ENCODE measurements at regions not wholly inside any gene's neighbourhood (a gene's known extent, or its start where the extent isn't known, plus 50 kb on each side); places are given as distances from the start of the nearest gene placed in this dataset.

DNA sequence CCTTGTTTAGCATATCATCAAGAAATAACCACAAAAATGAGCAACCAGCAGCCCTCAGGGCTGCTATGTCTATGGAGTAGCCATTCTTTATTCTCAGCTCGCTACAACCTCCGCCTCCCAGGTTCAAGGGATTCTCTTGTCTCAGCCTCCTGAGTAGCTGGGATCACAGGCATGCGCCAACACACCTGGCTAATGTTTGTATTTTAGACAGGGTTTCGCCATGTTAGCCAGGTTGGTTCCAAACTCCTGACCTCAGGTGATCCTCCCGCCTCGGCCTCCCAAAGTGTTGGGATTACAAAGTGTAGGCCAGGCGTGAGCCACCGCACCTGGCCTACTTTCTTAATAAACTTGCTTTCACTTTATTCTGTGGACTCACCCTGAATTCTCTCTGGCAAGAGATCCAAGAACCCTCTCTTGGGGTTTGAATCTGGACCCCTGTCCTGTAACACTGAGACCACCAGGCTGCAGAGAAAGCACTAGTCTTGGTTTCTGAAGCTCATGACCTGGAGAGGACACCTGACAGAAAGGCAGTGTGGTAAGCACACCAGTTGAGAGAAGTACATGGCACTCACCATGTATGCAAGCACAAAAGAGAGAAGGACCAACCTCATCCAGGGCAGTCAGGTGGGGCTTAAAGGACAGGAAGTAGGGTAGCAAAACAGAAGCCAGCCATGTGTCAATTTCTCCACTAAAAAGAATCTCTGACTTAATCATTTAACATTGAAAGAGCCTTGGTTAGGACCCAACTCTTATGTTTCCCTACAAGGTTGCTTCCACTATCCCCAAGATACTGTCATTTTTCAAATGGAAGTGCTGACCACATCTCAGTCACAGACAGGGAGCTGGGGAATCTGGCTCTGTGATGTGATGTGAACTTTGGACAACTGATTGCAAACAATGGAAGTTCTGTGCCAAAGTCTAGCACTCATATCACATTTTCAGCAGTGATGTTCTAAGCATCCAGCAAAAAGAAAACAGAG lies 97.4 kb upstream of the DST start:
- Histone ChIP-seq H3K4me1 (peaks cover 5% of the 10 kb centered on the region), H3K27me3 (no peaks in the 10 kb centered on the region), H3K4me3 (no peak overlapping the region), H3K36me3 (no peaks in the 10 kb centered on the region), H3K9me3 (no peaks in the 10 kb centered on the region), H3K27ac (no peak overlapping the region), H3K9ac (ENCODE audit: low read depth in 2 of 2, low read length in 2 of 2) (no peak overlapping the region)
- TF ChIP-seq, protein P1, sequence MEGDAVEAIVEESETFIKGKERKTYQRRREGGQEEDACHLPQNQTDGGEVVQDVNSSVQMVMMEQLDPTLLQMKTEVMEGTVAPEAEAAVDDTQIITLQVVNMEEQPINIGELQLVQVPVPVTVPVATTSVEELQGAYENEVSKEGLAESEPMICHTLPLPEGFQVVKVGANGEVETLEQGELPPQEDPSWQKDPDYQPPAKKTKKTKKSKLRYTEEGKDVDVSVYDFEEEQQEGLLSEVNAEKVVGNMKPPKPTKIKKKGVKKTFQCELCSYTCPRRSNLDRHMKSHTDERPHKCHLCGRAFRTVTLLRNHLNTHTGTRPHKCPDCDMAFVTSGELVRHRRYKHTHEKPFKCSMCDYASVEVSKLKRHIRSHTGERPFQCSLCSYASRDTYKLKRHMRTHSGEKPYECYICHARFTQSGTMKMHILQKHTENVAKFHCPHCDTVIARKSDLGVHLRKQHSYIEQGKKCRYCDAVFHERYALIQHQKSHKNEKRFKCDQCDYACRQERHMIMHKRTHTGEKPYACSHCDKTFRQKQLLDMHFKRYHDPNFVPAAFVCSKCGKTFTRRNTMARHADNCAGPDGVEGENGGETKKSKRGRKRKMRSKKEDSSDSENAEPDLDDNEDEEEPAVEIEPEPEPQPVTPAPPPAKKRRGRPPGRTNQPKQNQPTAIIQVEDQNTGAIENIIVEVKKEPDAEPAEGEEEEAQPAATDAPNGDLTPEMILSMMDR (IDR thresholded peaks at IDR 0.05), result no peak
- no peak for DNase-seq
- intact Hi-C loops (cut with DNase I), result no loop called here

DNA sequence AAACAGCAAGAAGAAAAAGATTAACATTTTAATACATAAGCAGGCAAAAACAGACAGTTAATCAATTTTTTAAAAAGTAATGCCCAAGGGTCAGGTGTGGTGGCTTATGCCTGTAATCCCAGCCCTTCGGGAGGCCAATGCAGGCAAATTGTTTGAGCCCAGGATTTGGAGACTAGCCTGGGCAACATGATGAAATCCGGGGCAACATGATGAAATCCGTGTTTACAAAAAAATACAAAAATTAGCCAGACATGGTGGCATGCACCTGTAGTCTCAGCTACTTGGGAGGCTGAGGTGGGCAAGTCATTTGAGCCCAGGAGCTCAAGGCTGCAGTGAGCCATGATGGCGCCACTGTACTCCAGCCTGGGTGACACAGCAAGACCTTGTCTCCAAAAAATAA lies 94.1 kb upstream of the DST start:
- Histone ChIP-seq H3K27me3 (no peaks in the 10 kb centered on the region), H3K4me1 (no peaks in the 10 kb centered on the region), H3K4me3 (no peak overlapping the region), H3K9me3 (no peaks in the 10 kb centered on the region), H3K9ac (ENCODE audit: low read depth in 2 of 2, low read length in 2 of 2) (no peak overlapping the region), H3K36me3 (no peaks in the 10 kb centered on the region), H3K27ac (no peak overlapping the region)
- TF ChIP-seq, protein P1 (IDR thresholded peaks at IDR 0.05), result no peak
- DNase-seq, result no peak
- intact Hi-C loops (cut with DNase I), result no loop called here

DNA sequence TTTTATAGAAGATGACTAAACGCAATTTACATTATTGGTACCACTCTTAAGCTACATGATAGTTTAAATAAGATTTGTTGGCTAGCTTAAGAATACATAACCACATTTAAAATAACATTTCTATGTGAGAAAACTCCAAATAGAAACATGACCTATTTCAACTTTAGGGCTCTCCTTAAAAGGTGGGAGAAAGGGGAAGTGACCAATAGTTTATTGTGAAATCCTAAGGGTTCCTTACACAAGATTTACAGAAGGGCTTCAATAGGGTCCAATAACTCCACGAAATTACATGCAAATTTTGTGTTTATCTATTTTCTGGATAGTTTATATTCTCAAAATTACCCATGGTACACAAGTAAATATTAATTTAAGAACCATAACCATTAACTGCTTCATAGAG lies 91.6 kb upstream of the DST start:
- Histone ChIP-seq H3K4me1 (no peaks in the 10 kb centered on the region), H3K9ac (ENCODE audit: low read depth in 2 of 2, low read length in 2 of 2) (no peak overlapping the region), H3K9me3 (no peaks in the 10 kb centered on the region), H3K27ac (no peak overlapping the region), H3K27me3 (no peaks in the 10 kb centered on the region), H3K36me3 (no peaks in the 10 kb centered on the region), H3K4me3 (no peak overlapping the region)
- DNase-seq, result no peak
- intact Hi-C loops (cut with DNase I), result no loop called here
- TF ChIP-seq, protein P1 (IDR thresholded peaks at IDR 0.05), result no peak

DNA sequence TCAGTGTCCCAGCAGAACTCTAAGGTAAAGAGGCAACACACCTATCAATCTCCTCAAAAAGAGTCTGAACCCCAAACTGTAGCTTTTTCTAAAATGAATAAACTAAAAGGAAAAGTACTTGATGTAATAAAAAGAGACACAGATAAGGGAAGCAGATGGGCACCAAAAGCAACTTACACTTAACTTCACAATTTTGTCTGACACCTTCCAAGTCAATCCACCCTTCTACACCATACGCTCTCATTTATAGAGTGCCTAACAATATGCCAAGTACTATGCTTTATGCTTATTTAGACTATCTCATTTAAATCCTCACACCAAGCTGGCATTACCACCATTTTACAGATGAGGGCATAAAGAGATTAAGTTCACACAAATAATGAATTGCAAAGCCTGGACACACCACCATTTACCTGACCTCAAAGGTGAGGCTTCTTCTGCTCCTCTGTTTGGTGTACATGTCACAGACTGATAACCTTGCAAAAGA lies 90.6 kb upstream of the DST start:
- Histone ChIP-seq H3K4me1 (no peaks in the 10 kb centered on the region), H3K27me3 (no peaks in the 10 kb centered on the region), H3K9ac (ENCODE audit: low read depth in 2 of 2, low read length in 2 of 2) (no peak overlapping the region), H3K36me3 (no peaks in the 10 kb centered on the region), H3K4me3 (no peak overlapping the region), H3K27ac (no peak overlapping the region), H3K9me3 (no peaks in the 10 kb centered on the region)
- intact Hi-C loops (cut with DNase I), result no loop called here
- TF ChIP-seq, protein P1 (IDR thresholded peaks at IDR 0.05), result no peak
- no peak for DNase-seq

DNA sequence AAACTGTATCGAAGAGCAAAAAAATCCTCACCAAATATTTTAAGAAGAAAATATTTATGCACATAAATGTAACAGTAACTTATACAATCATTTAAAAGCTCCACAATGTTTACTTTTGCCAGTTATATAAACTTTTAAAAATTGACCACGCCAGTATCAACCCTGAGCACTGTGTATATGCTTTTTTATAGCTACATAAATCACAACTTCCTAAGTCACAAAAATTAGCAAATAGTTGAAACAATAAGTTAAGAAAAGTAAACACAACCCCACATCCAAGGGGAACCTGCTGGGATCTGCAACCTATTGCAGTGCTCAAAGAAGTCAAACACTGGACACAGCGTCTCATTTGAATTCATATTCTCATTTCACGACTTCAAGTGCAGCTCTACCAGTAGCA lies 89.8 kb upstream of the DST start:
- Histone ChIP-seq H3K36me3 (no peaks in the 10 kb centered on the region), H3K9ac (ENCODE audit: low read depth in 2 of 2, low read length in 2 of 2) (no peak overlapping the region), H3K27me3 (no peaks in the 10 kb centered on the region), H3K9me3 (no peaks in the 10 kb centered on the region), H3K4me3 (no peak overlapping the region), H3K27ac (no peak overlapping the region), H3K4me1 (no peaks in the 10 kb centered on the region)
- intact Hi-C loops (cut with DNase I), result no loop called here
- TF ChIP-seq, protein P1 (IDR thresholded peaks at IDR 0.05), result no peak
- no peak for DNase-seq
